VCaP (cell line): ENCODE measurements at regions not wholly inside any gene's neighbourhood (a gene's known extent, or its start where the extent isn't known, plus 50 kb on each side); places are given as distances from the start of the nearest gene placed in this dataset.
"Not testable (repeated sequence)": the region's sequence is repeated elsewhere in the genome, so short reads cannot be mapped to it uniquely, and the experiment has no call there.

ENCODE experiments used
- H3K27ac ChIP-seq: fragments of 450-650 bp; 2 replicates; pipeline ENCODE4 v1.5.1; 2017
- CTCF ChIP-seq: fragments of 450-650 bp; conservative IDR thresholded peaks from 2 replicates; pipeline ENCODE4 v1.5.1; 2017; ENCODE audit warnings: mild to moderate bottlenecking, moderate library complexity

- no peak overlapping the region for H3K27ac ChIP-seq
- no peak for TF ChIP-seq CTCF
Measured at GRCh38 chr7:65287023-65287422, 86.6 kb upstream of the ZNF92 start.

GRCh38 chr7:65285906-65286864, 87.5 kb upstream of the ZNF92 start:
- H3K27ac ChIP-seq, result no peak overlapping the region
- no peak for TF ChIP-seq CTCF

- H3K27ac ChIP-seq, result peak overlapping the region; percentile 63; the same call in 1 of the 2 replicates
Measured at GRCh38 chr7:65285241-65285640, 88.4 kb upstream of the ZNF92 start.

GRCh38 chr7:65279795-65280194, 93.9 kb upstream of the ZNF92 start:
- TF ChIP-seq CTCF, result no peak
- no peak overlapping the region for H3K27ac ChIP-seq

- no peak for TF ChIP-seq CTCF
- H3K27ac ChIP-seq, result no peak overlapping the region
Measured at GRCh38 chr7:65276822-65277221, 96.8 kb upstream of the ZNF92 start.

GRCh38 chr7:65271502-65271901, 102.2 kb upstream of the ZNF92 start:
- H3K27ac ChIP-seq, result not testable (repeated sequence)

- H3K27ac ChIP-seq, result peak overlapping the region; percentile 41
- TF ChIP-seq CTCF, result no peak
Measured at GRCh38 chr7:65269150-65269856, 104.4 kb upstream of the ZNF92 start.

GRCh38 chr7:65268782-65269149, 104.9 kb upstream of the ZNF92 start:
- peak overlapping the region; percentile 41 for H3K27ac ChIP-seq

More at GRCh38 chr7:65268782-65269149, 104.9 kb upstream of the ZNF92 start:
- TF ChIP-seq CTCF, result no peak
